ENCODE measurements at regions not wholly inside any gene's neighbourhood (a gene's known extent, or its start where the extent isn't known, plus 50 kb on each side); places are given as distances from the start of the nearest gene placed in this dataset.

DNA sequence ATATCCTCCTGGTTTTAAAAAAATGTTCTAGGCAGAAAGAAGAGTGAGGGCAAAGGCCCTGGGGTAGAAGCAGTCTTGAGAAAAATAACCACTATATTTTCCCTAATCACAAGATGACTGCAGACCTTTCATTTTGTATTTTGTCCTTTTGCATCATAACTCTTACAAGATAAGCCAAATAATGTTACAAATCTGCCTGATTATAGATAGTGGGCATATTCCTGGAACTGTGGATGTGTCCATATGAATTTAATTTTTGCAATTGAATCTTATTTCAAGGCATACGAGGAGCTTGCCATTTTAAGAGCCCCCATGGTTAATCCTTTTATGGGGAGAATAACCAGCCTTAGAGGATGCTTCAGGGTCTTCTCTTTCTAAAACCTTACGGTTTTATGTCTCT, 102.7 kb downstream of the ADRA2A start (continued):
- TF ChIP-seq GABPA (IDR thresholded peaks at IDR 0.05; ENCODE audit: low read depth) (no peak), MEF2A (IDR thresholded peaks at IDR 0.05; ENCODE audit: insufficient read depth, low read depth, low read length) (no peak), EGR1 (IDR thresholded peaks at IDR 0.05; ENCODE audit: borderline replicate concordance in 1 of 2, low read depth in 2 of 2, low read length in 2 of 2) (no peak), EZH2 (IDR thresholded peaks at IDR 0.05; ENCODE audit: borderline replicate concordance, control insufficient read depth, low read depth, low read length) (no peak), ASH2L (IDR thresholded peaks at IDR 0.05; ENCODE audit: borderline replicate concordance, low read depth) (no peak), KDM1A (IDR thresholded peaks at IDR 0.05; ENCODE audit: borderline replicate concordance) (no peak), NFYB (IDR thresholded peaks at IDR 0.05; ENCODE audit: insufficient read depth, low read depth, low read length) (no peak), STAT1 (conservative IDR thresholded peaks at IDR 0.05) (no peak), EP300 (IDR thresholded peaks at IDR 0.05; ENCODE audit: borderline replicate concordance in 1 of 2, control insufficient read depth in 1 of 2, low read depth in 2 of 2, low read length in 2 of 2) (no peak)
- TF ChIP-seq, protein P1, sequence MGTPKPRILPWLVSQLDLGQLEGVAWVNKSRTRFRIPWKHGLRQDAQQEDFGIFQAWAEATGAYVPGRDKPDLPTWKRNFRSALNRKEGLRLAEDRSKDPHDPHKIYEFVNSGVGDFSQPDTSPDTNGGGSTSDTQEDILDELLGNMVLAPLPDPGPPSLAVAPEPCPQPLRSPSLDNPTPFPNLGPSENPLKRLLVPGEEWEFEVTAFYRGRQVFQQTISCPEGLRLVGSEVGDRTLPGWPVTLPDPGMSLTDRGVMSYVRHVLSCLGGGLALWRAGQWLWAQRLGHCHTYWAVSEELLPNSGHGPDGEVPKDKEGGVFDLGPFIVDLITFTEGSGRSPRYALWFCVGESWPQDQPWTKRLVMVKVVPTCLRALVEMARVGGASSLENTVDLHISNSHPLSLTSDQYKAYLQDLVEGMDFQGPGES (IDR thresholded peaks at IDR 0.05) = no peak

DNA sequence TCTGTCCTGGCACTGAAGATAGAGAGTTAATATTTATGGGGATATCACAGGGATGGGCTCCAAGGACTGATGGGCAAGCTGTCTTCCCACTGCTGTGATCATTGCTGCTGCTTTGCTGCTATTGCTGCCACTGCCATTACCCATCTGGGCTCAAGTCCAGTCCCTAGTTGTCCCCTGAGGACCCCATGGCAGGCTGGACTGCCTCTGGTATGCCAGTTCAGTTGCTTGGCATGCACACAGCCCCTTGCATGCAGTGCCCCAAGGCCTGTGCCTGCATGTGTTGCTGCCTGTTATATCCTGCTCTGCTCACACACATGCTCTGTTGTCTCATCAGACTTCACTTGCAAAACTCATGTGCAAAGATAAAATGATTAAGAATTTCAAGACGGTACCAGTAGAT, 109.5 kb downstream of the ADRA2A start:
- H3K4me1 ChIP-seq (ENCODE audit: control insufficient read depth, insufficient read depth, low read length) = no peaks in the 10 kb centered on the region
- no peaks in the 10 kb centered on the region for H3K36me3 ChIP-seq (ENCODE audit: control insufficient read depth in 2 of 2, insufficient read depth in 2 of 2, low read length in 1 of 2)
- TF ChIP-seq MYB (IDR thresholded peaks at IDR 0.05; ENCODE audit: borderline replicate concordance, low read depth, low read length) (no peak), SIX5 (IDR thresholded peaks at IDR 0.05; ENCODE audit: low read depth, low read length, severe bottlenecking) (no peak), ZSCAN29 (IDR thresholded peaks at IDR 0.05) (no peak)
- CTCF ChIA-PET = no interaction called here
- POLR2A ChIA-PET = no interaction called here
- no peak for ATAC-seq
- DNase-seq (ENCODE audit: low read depth, low spot score) = no peak
- in situ Hi-C loops (cut with MboI) (no loop called here), intact Hi-C loops (cut with micrococcal nuclease; ENCODE audit: unreplicated experiment) (no loop called here)
- H3K27ac ChIP-seq (ENCODE audit: control insufficient read depth, insufficient read depth) = no peak overlapping the region
- H3K9me3 ChIP-seq (replicated peaks; ENCODE audit: control insufficient read depth, insufficient read depth, low read length) = no peaks in the 10 kb centered on the region
- no peak overlapping the region for H3K4me3 ChIP-seq
- no peak overlapping the region for H3K9ac ChIP-seq (ENCODE audit: control insufficient read depth, insufficient read depth, low read length)
- no peaks in the 10 kb centered on the region for H4K20me1 ChIP-seq (ENCODE audit: control insufficient read depth, insufficient read depth)
- H3K27me3 ChIP-seq (replicated peaks in 1 of 2; ENCODE audit: control insufficient read depth in 2 of 2, insufficient read depth in 2 of 2, low read length in 1 of 2) = no peaks in the 10 kb centered on the region
- 38% methylated on average over 1 of the region's 1 CpG for WGBS (ENCODE audit: insufficient coverage, insufficient replicate concordance, low lambda C conversion rate, missing lambda C conversion rate)
- RAD21 ChIA-PET (ENCODE audit: unreplicated experiment) = no interaction called here
- no peak overlapping the region for H3K4me2 ChIP-seq (ENCODE audit: control insufficient read depth, insufficient read depth)
- H2AFZ ChIP-seq (ENCODE audit: control insufficient read depth, low read depth, low read length) = no peak overlapping the region
- SMC1A ChIA-PET (ENCODE audit: uncharacterized antibody, unreplicated experiment) = no interaction called here
- BruUV-seq (replicated peaks) = no TSS peak
- H3K79me2 ChIP-seq (ENCODE audit: control insufficient read depth, insufficient read depth, low read length) = no peaks in the 10 kb centered on the region
- no peak for FAIRE-seq
